ENCODE measurements at regions not wholly inside any gene's neighbourhood (a gene's known extent, or its start where the extent isn't known, plus 50 kb on each side); places are given as distances from the start of the nearest gene placed in this dataset.

- dilution Hi-C loops (cut with MboI; ENCODE audit: extremely low pct_ligation_motif_present, low sequenced_read_pairs) (no loop called here), intact Hi-C loops (cut with micrococcal nuclease) (loop anchor here (5.0 kb wide), 1 partner anchor 322 kb away; no protein-coding TSS in a partner anchor)
- no peak overlapping the region for H2AFZ ChIP-seq (ENCODE audit: low read depth, low read length)
- no peaks in the 10 kb centered on the region for H3K36me3 ChIP-seq (ENCODE audit: control insufficient read depth in 2 of 2, extremely low read depth in 1 of 2, insufficient read depth in 2 of 2, low read length in 2 of 2)
- H4K20me1 ChIP-seq (replicated peaks; ENCODE audit: control insufficient read depth, extremely low read depth, insufficient read depth, low read length) = no peaks in the 10 kb centered on the region
- peak overlapping the region; percentile 48 for H3K27ac ChIP-seq (ENCODE audit: insufficient read depth, low read depth, low read length)
- H3K4me3 ChIP-seq (replicated peaks in 1 of 3; ENCODE audit: insufficient read depth in 1 of 3, low read depth in 1 of 3, low read length in 3 of 3) = no peak overlapping the region
- no TSS peak for BruUV-seq (replicated peaks)
- H3K9ac ChIP-seq (replicated peaks; ENCODE audit: extremely low read depth, insufficient read depth, low read length) = no peak overlapping the region
- no peaks in the 10 kb centered on the region for H3K79me2 ChIP-seq (ENCODE audit: control insufficient read depth, insufficient read depth, low read length)
- peak; percentile 72 for TF ChIP-seq JUN (IDR thresholded peaks at IDR 0.05; ENCODE audit: borderline replicate concordance, insufficient read depth, insufficient read length, low read depth)
- peak; percentile 60 for TF ChIP-seq POLR2AphosphoS5 (IDR thresholded peaks at IDR 0.05; ENCODE audit: insufficient read depth, low read depth, low read length)
- no peak for TF ChIP-seq MYC (IDR thresholded peaks at IDR 0.05; ENCODE audit: low read depth, low read length)
- TF ChIP-seq, protein P1, sequence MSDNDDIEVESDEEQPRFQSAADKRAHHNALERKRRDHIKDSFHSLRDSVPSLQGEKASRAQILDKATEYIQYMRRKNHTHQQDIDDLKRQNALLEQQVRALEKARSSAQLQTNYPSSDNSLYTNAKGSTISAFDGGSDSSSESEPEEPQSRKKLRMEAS (IDR thresholded peaks at IDR 0.05; ENCODE audit: insufficient read depth, insufficient read length) = no peak
- TF ChIP-seq FOS (IDR thresholded peaks at IDR 0.05; ENCODE audit: borderline replicate concordance, insufficient read depth, low read length) = peak; percentile 81
- no peaks in the 10 kb centered on the region for H3K27me3 ChIP-seq (ENCODE audit: control insufficient read depth in 2 of 2, insufficient read depth in 2 of 2, low read length in 2 of 2)
- no peak overlapping the region for H3K4me2 ChIP-seq (ENCODE audit: insufficient read depth, low read length)
- DNase-seq (ENCODE audit: low read depth, low spot score) (peak; percentile 62), FAIRE-seq (no peak)
- POLR2A ChIA-PET = no interaction called here
- H3K9me3 ChIP-seq (replicated peaks; ENCODE audit: control insufficient read depth, insufficient read depth, low read length) = no peaks in the 10 kb centered on the region
- H3K9me1 ChIP-seq (replicated peaks; ENCODE audit: control insufficient read depth, extremely low read depth, insufficient read depth, low read length) = no peaks in the 10 kb centered on the region
- H3K4me1 ChIP-seq (ENCODE audit: control insufficient read depth, extremely low read depth, insufficient read depth, low read length) = peaks cover 24% of the 10 kb centered on the region
- CTCF ChIA-PET = no interaction called here
These were observed 338.7 kb downstream of the NPR3 start for GRCh38 chr5:33049842-33050241.

DNA sequence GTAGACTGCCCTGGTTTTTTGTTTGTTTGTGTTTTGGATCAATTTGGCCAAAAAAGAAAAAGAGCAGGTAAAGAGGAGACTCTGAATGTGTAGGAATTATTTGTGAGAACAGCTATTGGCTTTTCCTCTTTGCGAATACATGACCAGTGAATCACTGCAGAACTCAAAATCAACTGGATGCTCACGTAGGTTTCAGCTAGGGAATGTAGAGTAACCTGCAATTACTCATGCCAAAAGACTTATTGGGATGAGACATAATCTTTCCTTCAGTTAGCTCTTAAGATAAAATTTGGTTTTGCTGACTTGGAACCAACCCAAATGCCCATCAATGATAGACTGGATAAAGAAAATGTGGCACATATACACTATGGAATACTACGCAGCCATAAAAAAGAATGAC lies 348.0 kb downstream of the NPR3 start:
- POLR2A ChIA-PET = no interaction called here
- H3K79me2 ChIP-seq (ENCODE audit: control insufficient read depth, insufficient read depth, low read length) = no peaks in the 10 kb centered on the region
- H3K9me1 ChIP-seq (replicated peaks; ENCODE audit: control insufficient read depth, extremely low read depth, insufficient read depth, low read length) = no peaks in the 10 kb centered on the region
- no peak overlapping the region for H3K27ac ChIP-seq (ENCODE audit: insufficient read depth, low read depth, low read length)
- no TSS peak for BruUV-seq (replicated peaks)
- no peaks in the 10 kb centered on the region for H3K4me1 ChIP-seq (ENCODE audit: control insufficient read depth, extremely low read depth, insufficient read depth, low read length)
- no peaks in the 10 kb centered on the region for H4K20me1 ChIP-seq (replicated peaks; ENCODE audit: control insufficient read depth, extremely low read depth, insufficient read depth, low read length)
- no peak for DNase-seq (ENCODE audit: low read depth, low spot score)
- peaks cover 0 to 5% of the 10 kb centered on the region in 2 experiments for H3K27me3 ChIP-seq (ENCODE audit: control insufficient read depth in 2 of 2, insufficient read depth in 2 of 2, low read length in 2 of 2)
- no peak for FAIRE-seq
- no peak overlapping the region for H2AFZ ChIP-seq (ENCODE audit: low read depth, low read length)
- TF ChIP-seq GATA2 (IDR thresholded peaks at IDR 0.05; ENCODE audit: insufficient read depth, insufficient read length, low read depth, low read length) (no peak), JUN (IDR thresholded peaks at IDR 0.05; ENCODE audit: borderline replicate concordance, insufficient read depth, insufficient read length, low read depth) (no peak), EZH2 (IDR thresholded peaks at IDR 0.05; ENCODE audit: borderline replicate concordance, low read depth, low read length, severe bottlenecking) (no peak), POLR2AphosphoS5 (IDR thresholded peaks at IDR 0.05; ENCODE audit: insufficient read depth, low read depth, low read length) (no peak), MYC (IDR thresholded peaks at IDR 0.05; ENCODE audit: low read depth, low read length) (no peak), FOS (IDR thresholded peaks at IDR 0.05; ENCODE audit: borderline replicate concordance, insufficient read depth, low read length) (no peak), POLR2A (IDR thresholded peaks at IDR 0.05; ENCODE audit: low read depth, low read length) (no peak)
- TF ChIP-seq, protein P1 (IDR thresholded peaks at IDR 0.05; ENCODE audit: insufficient read depth, insufficient read length) = no peak
- TF ChIP-seq, protein P2, sequence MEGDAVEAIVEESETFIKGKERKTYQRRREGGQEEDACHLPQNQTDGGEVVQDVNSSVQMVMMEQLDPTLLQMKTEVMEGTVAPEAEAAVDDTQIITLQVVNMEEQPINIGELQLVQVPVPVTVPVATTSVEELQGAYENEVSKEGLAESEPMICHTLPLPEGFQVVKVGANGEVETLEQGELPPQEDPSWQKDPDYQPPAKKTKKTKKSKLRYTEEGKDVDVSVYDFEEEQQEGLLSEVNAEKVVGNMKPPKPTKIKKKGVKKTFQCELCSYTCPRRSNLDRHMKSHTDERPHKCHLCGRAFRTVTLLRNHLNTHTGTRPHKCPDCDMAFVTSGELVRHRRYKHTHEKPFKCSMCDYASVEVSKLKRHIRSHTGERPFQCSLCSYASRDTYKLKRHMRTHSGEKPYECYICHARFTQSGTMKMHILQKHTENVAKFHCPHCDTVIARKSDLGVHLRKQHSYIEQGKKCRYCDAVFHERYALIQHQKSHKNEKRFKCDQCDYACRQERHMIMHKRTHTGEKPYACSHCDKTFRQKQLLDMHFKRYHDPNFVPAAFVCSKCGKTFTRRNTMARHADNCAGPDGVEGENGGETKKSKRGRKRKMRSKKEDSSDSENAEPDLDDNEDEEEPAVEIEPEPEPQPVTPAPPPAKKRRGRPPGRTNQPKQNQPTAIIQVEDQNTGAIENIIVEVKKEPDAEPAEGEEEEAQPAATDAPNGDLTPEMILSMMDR (IDR thresholded peaks at IDR 0.05; ENCODE audit: extremely low read depth in 1 of 2, insufficient read depth in 1 of 2, low read depth in 1 of 2, low read length in 2 of 2) = no peak
- intact Hi-C loops (cut with micrococcal nuclease) (no loop called here), dilution Hi-C loops (cut with MboI; ENCODE audit: extremely low pct_ligation_motif_present, low sequenced_read_pairs) (no loop called here)
- H3K4me2 ChIP-seq (ENCODE audit: insufficient read depth, low read length) = no peak overlapping the region
- no peak overlapping the region for H3K4me3 ChIP-seq (replicated peaks in 1 of 3; ENCODE audit: insufficient read depth in 1 of 3, low read depth in 1 of 3, low read length in 3 of 3)
- no peak overlapping the region for H3K9ac ChIP-seq (replicated peaks; ENCODE audit: extremely low read depth, insufficient read depth, low read length)
- CTCF ChIA-PET = no interaction called here
- H3K9me3 ChIP-seq (replicated peaks; ENCODE audit: control insufficient read depth, insufficient read depth, low read length) = no peaks in the 10 kb centered on the region
- H3K36me3 ChIP-seq (ENCODE audit: control insufficient read depth in 2 of 2, extremely low read depth in 1 of 2, insufficient read depth in 2 of 2, low read length in 2 of 2) = no peaks in the 10 kb centered on the region

Data from endothelial cell of umbilical vein (primary cell).